ENCODE measurements at regions not wholly inside any gene's neighbourhood (a gene's known extent, or its start where the extent isn't known, plus 50 kb on each side); places are given as distances from the start of the nearest gene placed in this dataset.

- ChIA-PET POLR2A (interaction anchor here (0.6 kb wide), 1 partner anchor 609 kb away, joined by 3 read pairs; no protein-coding TSS in a partner anchor), CTCF (no interaction called here)
- peaks cover 54% of the 10 kb centered on the region for H3K27me3 Mint-ChIP-seq (ENCODE audit: insufficient read depth, unreplicated experiment)
- H3K9me3 Mint-ChIP-seq (ENCODE audit: unreplicated experiment): no peaks in the 10 kb centered on the region
- H3K27ac Mint-ChIP-seq (ENCODE audit: low read depth, unreplicated experiment): no peak overlapping the region
- no peak overlapping the region for H3K4me3 Mint-ChIP-seq (ENCODE audit: unreplicated experiment)
- DNase-seq (ENCODE audit: unreplicated experiment): no peak
- no peaks in the 10 kb centered on the region for H3K4me1 Mint-ChIP-seq (ENCODE audit: insufficient read depth, unreplicated experiment)
- intact Hi-C loops (cut with micrococcal nuclease): no loop called here
- TF ChIP-seq CTCF (IDR thresholded peaks at IDR 0.05; ENCODE audit: unreplicated experiment): no peak
- no TSS peak for BruUV-seq (replicated peaks)
- no peaks in the 10 kb centered on the region for H3K36me3 Mint-ChIP-seq (ENCODE audit: insufficient read depth, unreplicated experiment)
Measured at GRCh38 chr20:48432494-48432832, 395.3 kb downstream of the PREX1 start.

GRCh38 chr20:48431653-48432493, 395.9 kb downstream of the PREX1 start:
- no peaks in the 10 kb centered on the region for H3K36me3 Mint-ChIP-seq (ENCODE audit: insufficient read depth, unreplicated experiment)
- intact Hi-C loops (cut with micrococcal nuclease): no loop called here
- H3K9me3 Mint-ChIP-seq (ENCODE audit: unreplicated experiment): no peaks in the 10 kb centered on the region
- H3K4me1 Mint-ChIP-seq (ENCODE audit: insufficient read depth, unreplicated experiment): no peaks in the 10 kb centered on the region
- POLR2A ChIA-PET: interaction anchor here (0.6 kb wide), 1 partner anchor 608 kb away, joined by 3 read pairs; no protein-coding TSS in a partner anchor
- CTCF ChIA-PET: no interaction called here
- no peak overlapping the region for H3K4me3 Mint-ChIP-seq (ENCODE audit: unreplicated experiment)
- no peak for TF ChIP-seq CTCF (IDR thresholded peaks at IDR 0.05; ENCODE audit: unreplicated experiment)
- H3K27ac Mint-ChIP-seq (ENCODE audit: low read depth, unreplicated experiment): no peak overlapping the region
- no TSS peak for BruUV-seq (replicated peaks)
- DNase-seq (ENCODE audit: unreplicated experiment): no peak
- H3K27me3 Mint-ChIP-seq (ENCODE audit: insufficient read depth, unreplicated experiment): peaks cover 51% of the 10 kb centered on the region

GRCh38 chr20:48426630-48427029, 401.2 kb downstream of the PREX1 start:
- TF ChIP-seq CTCF (IDR thresholded peaks at IDR 0.05; ENCODE audit: unreplicated experiment): no peak
- no peaks in the 10 kb centered on the region for H3K9me3 Mint-ChIP-seq (ENCODE audit: unreplicated experiment)
- no peaks in the 10 kb centered on the region for H3K36me3 Mint-ChIP-seq (ENCODE audit: insufficient read depth, unreplicated experiment)
- no peak overlapping the region for H3K27ac Mint-ChIP-seq (ENCODE audit: low read depth, unreplicated experiment)
- intact Hi-C loops (cut with micrococcal nuclease): loop anchor here (10.0 kb wide), 1 partner anchor 198 kb away; no protein-coding TSS in a partner anchor
- no peak overlapping the region for H3K4me3 Mint-ChIP-seq (ENCODE audit: unreplicated experiment)
- peaks cover 65% of the 10 kb centered on the region for H3K27me3 Mint-ChIP-seq (ENCODE audit: insufficient read depth, unreplicated experiment)
- no TSS peak for BruUV-seq (replicated peaks)
- no peaks in the 10 kb centered on the region for H3K4me1 Mint-ChIP-seq (ENCODE audit: insufficient read depth, unreplicated experiment)
- CTCF ChIA-PET: no interaction called here
- POLR2A ChIA-PET: no interaction called here
- no peak for DNase-seq (ENCODE audit: unreplicated experiment)

GRCh38 chr20:48425817-48426612, 401.8 kb downstream of the PREX1 start:
- H3K27me3 Mint-ChIP-seq (ENCODE audit: insufficient read depth, unreplicated experiment): peaks cover 58% of the 10 kb centered on the region
- H3K4me1 Mint-ChIP-seq (ENCODE audit: insufficient read depth, unreplicated experiment): no peaks in the 10 kb centered on the region
- no peak for DNase-seq (ENCODE audit: unreplicated experiment)
- intact Hi-C loops (cut with micrococcal nuclease): loop anchor here (10.0 kb wide), 1 partner anchor 199 kb away; no protein-coding TSS in a partner anchor
- no peaks in the 10 kb centered on the region for H3K9me3 Mint-ChIP-seq (ENCODE audit: unreplicated experiment)
- no peak for TF ChIP-seq CTCF (IDR thresholded peaks at IDR 0.05; ENCODE audit: unreplicated experiment)
- ChIA-PET POLR2A (no interaction called here), CTCF (no interaction called here)
- no TSS peak for BruUV-seq (replicated peaks)
- H3K36me3 Mint-ChIP-seq (ENCODE audit: insufficient read depth, unreplicated experiment): no peaks in the 10 kb centered on the region
- H3K4me3 Mint-ChIP-seq (ENCODE audit: unreplicated experiment): no peak overlapping the region
- no peak overlapping the region for H3K27ac Mint-ChIP-seq (ENCODE audit: low read depth, unreplicated experiment)

All from MCF 10A (cell line).